ENCODE measurements at regions not wholly inside any gene's neighbourhood (a gene's known extent, or its start where the extent isn't known, plus 50 kb on each side); places are given as distances from the start of the nearest gene placed in this dataset.
A peak's percentile ranks its signal among the peaks of the same experiment; 100 is the strongest.

DNA sequence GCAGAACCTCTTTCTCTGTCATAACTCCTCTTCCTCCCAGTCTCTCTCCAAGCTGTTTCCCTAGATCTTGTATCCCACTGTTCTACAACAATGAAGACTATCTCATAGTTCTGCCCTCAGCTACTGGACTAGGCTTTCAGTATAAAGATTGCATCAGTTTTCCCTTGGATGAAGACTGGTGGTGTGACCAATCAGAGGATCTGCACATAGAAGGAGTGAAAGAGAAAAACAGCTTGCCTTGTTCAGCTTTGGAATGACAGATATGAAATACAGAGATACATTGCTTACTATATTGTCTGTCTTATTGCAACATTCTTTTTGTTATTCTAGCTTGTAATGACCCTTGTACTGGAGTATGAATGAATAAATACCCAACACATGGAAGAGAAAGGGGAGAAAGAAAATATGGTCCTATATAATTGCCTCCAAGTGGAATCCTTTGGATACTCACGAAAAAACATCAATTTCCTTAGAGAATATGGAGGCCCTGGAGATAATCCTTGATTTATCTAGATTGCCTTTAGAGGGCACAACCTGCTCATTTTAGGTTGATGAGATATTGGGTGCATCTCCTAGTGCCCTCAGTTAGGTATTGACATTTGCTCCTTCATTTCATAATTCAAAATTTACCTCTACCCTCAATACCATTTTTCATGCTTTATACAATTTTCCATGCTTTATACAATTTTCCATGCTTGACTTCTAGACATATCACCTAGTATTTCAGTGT, 395.8 kb downstream of the NAF1 start:
- TF ChIP-seq SIN3A (IDR thresholded peaks at IDR 0.05; ENCODE audit: low read depth, low read length) (no peak), ZBTB33 (IDR thresholded peaks at IDR 0.05) (no peak), POLR2A (IDR thresholded peaks at IDR 0.05; ENCODE audit: low read depth, low read length) (no peak), TBL1XR1 (IDR thresholded peaks at IDR 0.05; ENCODE audit: low read depth, low read length) (no peak), REST (IDR thresholded peaks at IDR 0.05; ENCODE audit: low read depth, low read length) (no peak), YBX1 (IDR thresholded peaks at IDR 0.05) (no peak), CTCF (IDR thresholded peaks at IDR 0.05 in 2 of 3, conservative IDR thresholded peaks at IDR 0.05 in 1 of 3; ENCODE audit: control insufficient read depth in 2 of 3, extremely low read depth in 1 of 3, insufficient read depth in 1 of 3, low read depth in 3 of 3, low read length in 3 of 3) (peak in 2 of 3 experiments; percentile 4 to 19; a peak in 1 of 6 replicates), HDAC2 (IDR thresholded peaks at IDR 0.05) (no peak), SUZ12 (IDR thresholded peaks at IDR 0.05; ENCODE audit: unreplicated experiment) (no peak)
- TF ChIP-seq, protein P1, sequence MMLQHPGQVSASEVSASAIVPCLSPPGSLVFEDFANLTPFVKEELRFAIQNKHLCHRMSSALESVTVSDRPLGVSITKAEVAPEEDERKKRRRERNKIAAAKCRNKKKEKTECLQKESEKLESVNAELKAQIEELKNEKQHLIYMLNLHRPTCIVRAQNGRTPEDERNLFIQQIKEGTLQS (IDR thresholded peaks at IDR 0.05; ENCODE audit: borderline replicate concordance, extremely low read depth, low read depth, low read length), result no peak

Data from GM12878 (cell line).